ENCODE measurements at regions not wholly inside any gene's neighbourhood (a gene's known extent, or its start where the extent isn't known, plus 50 kb on each side); places are given as distances from the start of the nearest gene placed in this dataset.

DNA sequence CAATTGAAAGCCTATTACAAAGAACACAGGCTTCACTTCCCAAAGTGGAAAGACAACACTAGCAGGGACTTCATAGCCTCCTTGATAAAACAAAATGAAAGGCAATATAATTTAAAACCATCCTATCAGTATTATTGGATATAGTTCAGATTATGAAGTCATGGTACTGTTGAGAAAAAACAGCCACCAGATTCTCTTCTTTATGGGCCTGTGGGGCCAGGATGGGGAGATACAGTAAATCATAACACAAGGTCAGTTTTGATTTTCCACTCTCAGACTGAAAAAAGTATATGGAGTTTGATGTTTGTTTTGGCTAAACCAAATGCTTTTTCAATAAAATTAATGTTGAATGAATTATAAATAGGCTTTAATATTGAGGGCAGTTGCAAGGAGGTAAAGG lies 129.1 kb downstream of the BCL2L11 start:
- TF ChIP-seq, protein P1, sequence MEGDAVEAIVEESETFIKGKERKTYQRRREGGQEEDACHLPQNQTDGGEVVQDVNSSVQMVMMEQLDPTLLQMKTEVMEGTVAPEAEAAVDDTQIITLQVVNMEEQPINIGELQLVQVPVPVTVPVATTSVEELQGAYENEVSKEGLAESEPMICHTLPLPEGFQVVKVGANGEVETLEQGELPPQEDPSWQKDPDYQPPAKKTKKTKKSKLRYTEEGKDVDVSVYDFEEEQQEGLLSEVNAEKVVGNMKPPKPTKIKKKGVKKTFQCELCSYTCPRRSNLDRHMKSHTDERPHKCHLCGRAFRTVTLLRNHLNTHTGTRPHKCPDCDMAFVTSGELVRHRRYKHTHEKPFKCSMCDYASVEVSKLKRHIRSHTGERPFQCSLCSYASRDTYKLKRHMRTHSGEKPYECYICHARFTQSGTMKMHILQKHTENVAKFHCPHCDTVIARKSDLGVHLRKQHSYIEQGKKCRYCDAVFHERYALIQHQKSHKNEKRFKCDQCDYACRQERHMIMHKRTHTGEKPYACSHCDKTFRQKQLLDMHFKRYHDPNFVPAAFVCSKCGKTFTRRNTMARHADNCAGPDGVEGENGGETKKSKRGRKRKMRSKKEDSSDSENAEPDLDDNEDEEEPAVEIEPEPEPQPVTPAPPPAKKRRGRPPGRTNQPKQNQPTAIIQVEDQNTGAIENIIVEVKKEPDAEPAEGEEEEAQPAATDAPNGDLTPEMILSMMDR (IDR thresholded peaks at IDR 0.05) = no peak
- TF ChIP-seq POLR2A (IDR thresholded peaks at IDR 0.05) = no peak
